ENCODE measurements at regions not wholly inside any gene's neighbourhood (a gene's known extent, or its start where the extent isn't known, plus 50 kb on each side); places are given as distances from the start of the nearest gene placed in this dataset.

GRCh38 chr9:104300124-104300523 lies 203.9 kb upstream of the OR13F1 start:
- peaks cover 18% of the 10 kb centered on the region for H3K9me3 Mint-ChIP-seq
- no peak for TF ChIP-seq CTCF (conservative IDR thresholded peaks at IDR 0.05)
- 84 to 91% methylated on average over 1 of the region's 1 CpG for WGBS, 2 experiments (ENCODE audit: insufficient coverage in 1 of 2, insufficient read length in 1 of 2)

GRCh38 chr9:104301755-104302154 lies 202.3 kb upstream of the OR13F1 start:
- Mint-ChIP-seq H3K4me1 (peaks cover 2% of the 10 kb centered on the region), H3K36me3 (ENCODE audit: low read depth) (peaks cover 3% of the 10 kb centered on the region)
- TF ChIP-seq CTCF (conservative IDR thresholded peaks at IDR 0.05), result no peak

More at GRCh38 chr9:104300124-104300523, 203.9 kb upstream of the OR13F1 start:
- Histone ChIP-seq H3K9ac (ENCODE audit: extremely low read depth, low read length, poor library complexity, severe bottlenecking) (no peak overlapping the region), H3K9me3 (ENCODE audit: control insufficient read depth, low read length) (no peaks in the 10 kb centered on the region), H3K27me3 (ENCODE audit: control insufficient read depth, insufficient read depth, low read length, poor library complexity, severe bottlenecking) (no peaks in the 10 kb centered on the region), H3K27ac (ENCODE audit: low read depth, low read length) (no peak overlapping the region), H3K36me3 (ENCODE audit: control insufficient read depth, insufficient read depth, low read length) (no peaks in the 10 kb centered on the region), H3K4me1 (ENCODE audit: control insufficient read depth, insufficient read depth, low read length) (peaks cover 3% of the 10 kb centered on the region), H3K4me3 (ENCODE audit: low read length) (no peak overlapping the region)
- Mint-ChIP-seq H3K27me3 (ENCODE audit: insufficient read depth) (no peaks in the 10 kb centered on the region), H3K27ac (no peak overlapping the region), H3K4me1 (no peaks in the 10 kb centered on the region), H3K36me3 (ENCODE audit: low read depth) (peaks cover 3% of the 10 kb centered on the region), H3K4me3 (no peak overlapping the region)
- DNase-seq, result no peak

GRCh38 chr9:104302775-104303174 lies 201.3 kb upstream of the OR13F1 start:
- Histone ChIP-seq H3K9me3 (ENCODE audit: control insufficient read depth, low read length) (peaks cover 4% of the 10 kb centered on the region), H3K4me3 (ENCODE audit: low read length) (no peak overlapping the region), H3K36me3 (ENCODE audit: control insufficient read depth, insufficient read depth, low read length) (no peaks in the 10 kb centered on the region), H3K27me3 (ENCODE audit: control insufficient read depth, insufficient read depth, low read length, poor library complexity, severe bottlenecking) (peaks cover 22% of the 10 kb centered on the region), H3K27ac (ENCODE audit: low read depth, low read length) (no peak overlapping the region), H3K4me1 (ENCODE audit: control insufficient read depth, insufficient read depth, low read length) (peaks cover 3% of the 10 kb centered on the region), H3K9ac (ENCODE audit: extremely low read depth, low read length, poor library complexity, severe bottlenecking) (no peak overlapping the region)
- H3K27me3 Mint-ChIP-seq (ENCODE audit: insufficient read depth), result peaks cover 20% of the 10 kb centered on the region
- WGBS, 2 experiments (ENCODE audit: insufficient coverage in 1 of 2, insufficient read length in 1 of 2), result 92 to 100% methylated on average over 2 to 4 of the region's 4 CpGs
- TF ChIP-seq CTCF (conservative IDR thresholded peaks at IDR 0.05), result peak; percentile 22
- H3K4me1 Mint-ChIP-seq, result peaks cover 2% of the 10 kb centered on the region
- H3K36me3 Mint-ChIP-seq (ENCODE audit: low read depth), result peaks cover 3% of the 10 kb centered on the region
- no peak overlapping the region for H3K4me3 Mint-ChIP-seq
- H3K27ac Mint-ChIP-seq, result no peak overlapping the region
- H3K9me3 Mint-ChIP-seq, result peaks cover 32% of the 10 kb centered on the region
- no peak for DNase-seq

More at GRCh38 chr9:104301755-104302154, 202.3 kb upstream of the OR13F1 start:
- 95 to 100% methylated on average over 2 of the region's 2 CpGs for WGBS, 2 experiments (ENCODE audit: insufficient coverage in 1 of 2, insufficient read length in 1 of 2)
- Mint-ChIP-seq H3K27ac (no peak overlapping the region), H3K4me3 (no peak overlapping the region), H3K27me3 (ENCODE audit: insufficient read depth) (peaks cover 10% of the 10 kb centered on the region), H3K9me3 (peaks cover 29% of the 10 kb centered on the region)
- DNase-seq, result no peak
- H3K36me3 ChIP-seq (ENCODE audit: control insufficient read depth, insufficient read depth, low read length), result no peaks in the 10 kb centered on the region
- H3K9ac ChIP-seq (ENCODE audit: extremely low read depth, low read length, poor library complexity, severe bottlenecking), result no peak overlapping the region
- H3K4me3 ChIP-seq (ENCODE audit: low read length), result no peak overlapping the region
- H3K4me1 ChIP-seq (ENCODE audit: control insufficient read depth, insufficient read depth, low read length), result peaks cover 3% of the 10 kb centered on the region
- H3K9me3 ChIP-seq (ENCODE audit: control insufficient read depth, low read length), result peaks cover 4% of the 10 kb centered on the region
- H3K27ac ChIP-seq (ENCODE audit: low read depth, low read length), result no peak overlapping the region
- H3K27me3 ChIP-seq (ENCODE audit: control insufficient read depth, insufficient read depth, low read length, poor library complexity, severe bottlenecking), result peaks cover 12% of the 10 kb centered on the region
